C4-2B (cell line): ENCODE measurements at regions not wholly inside any gene's neighbourhood (a gene's known extent, or its start where the extent isn't known, plus 50 kb on each side); places are given as distances from the start of the nearest gene placed in this dataset.

Experiments
- H3K27ac ChIP-seq: fragments of 450-650 bp; 2 replicates; pipeline ENCODE4 v1.5.1; 2017
- ZFX ChIP-seq: fragments of 450-650 bp; IDR thresholded peaks from 2 replicates; pipeline ENCODE4 v1.6.1; 2017
- TF ChIP-seq, protein P1 (sequence below): fragments of 450-650 bp; conservative IDR thresholded peaks from 2 replicates; pipeline ENCODE4 v1.5.1; 2017; ENCODE audit warnings: mild to moderate bottlenecking

DNA sequence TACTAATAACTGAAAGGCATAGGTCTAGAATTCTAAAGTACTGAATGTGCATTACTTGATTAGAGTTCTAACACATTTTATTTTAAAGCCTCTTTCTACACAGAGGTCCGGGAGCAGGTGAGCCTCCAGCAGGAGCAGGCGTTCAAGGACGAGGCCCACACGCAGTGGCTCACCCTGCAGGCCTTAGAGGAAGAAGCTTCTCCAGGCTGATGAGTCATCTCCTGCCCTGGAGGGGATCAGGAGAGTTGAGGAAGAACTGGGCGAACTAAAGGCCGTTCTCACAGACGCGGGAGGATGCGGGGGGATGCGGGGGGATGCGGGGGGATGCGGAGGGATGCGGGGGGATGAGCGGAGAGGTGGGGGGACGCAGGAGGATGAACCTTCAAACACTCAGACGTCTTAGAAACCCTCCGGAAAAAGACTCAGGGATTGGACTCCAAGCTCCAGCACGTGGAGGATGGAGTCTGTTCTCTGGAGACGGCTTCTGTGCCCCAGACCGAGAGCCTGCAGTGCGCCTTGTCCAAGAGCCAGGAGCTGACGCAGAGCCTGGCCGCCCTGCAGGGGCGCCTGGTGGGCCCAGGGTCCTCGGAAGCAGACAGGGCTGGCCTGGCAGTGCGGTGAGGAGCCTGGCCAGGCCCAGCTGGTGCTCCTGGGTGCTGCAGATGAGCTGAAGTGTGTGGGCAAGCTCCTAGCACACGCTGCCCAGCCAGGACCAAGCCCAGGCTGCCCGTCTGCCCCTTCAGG lies 433.7 kb upstream of the TPK1 start:
- no peak overlapping the region for H3K27ac ChIP-seq
- TF ChIP-seq, protein P1, sequence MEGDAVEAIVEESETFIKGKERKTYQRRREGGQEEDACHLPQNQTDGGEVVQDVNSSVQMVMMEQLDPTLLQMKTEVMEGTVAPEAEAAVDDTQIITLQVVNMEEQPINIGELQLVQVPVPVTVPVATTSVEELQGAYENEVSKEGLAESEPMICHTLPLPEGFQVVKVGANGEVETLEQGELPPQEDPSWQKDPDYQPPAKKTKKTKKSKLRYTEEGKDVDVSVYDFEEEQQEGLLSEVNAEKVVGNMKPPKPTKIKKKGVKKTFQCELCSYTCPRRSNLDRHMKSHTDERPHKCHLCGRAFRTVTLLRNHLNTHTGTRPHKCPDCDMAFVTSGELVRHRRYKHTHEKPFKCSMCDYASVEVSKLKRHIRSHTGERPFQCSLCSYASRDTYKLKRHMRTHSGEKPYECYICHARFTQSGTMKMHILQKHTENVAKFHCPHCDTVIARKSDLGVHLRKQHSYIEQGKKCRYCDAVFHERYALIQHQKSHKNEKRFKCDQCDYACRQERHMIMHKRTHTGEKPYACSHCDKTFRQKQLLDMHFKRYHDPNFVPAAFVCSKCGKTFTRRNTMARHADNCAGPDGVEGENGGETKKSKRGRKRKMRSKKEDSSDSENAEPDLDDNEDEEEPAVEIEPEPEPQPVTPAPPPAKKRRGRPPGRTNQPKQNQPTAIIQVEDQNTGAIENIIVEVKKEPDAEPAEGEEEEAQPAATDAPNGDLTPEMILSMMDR = no peak
- no peak for TF ChIP-seq ZFX

- H3K27ac ChIP-seq = no peak overlapping the region
- TF ChIP-seq, protein P1 = no peak
- no peak for TF ChIP-seq ZFX
These were observed 429.3 kb upstream of the TPK1 start for GRCh38 chr7:145265180-145265579.

DNA sequence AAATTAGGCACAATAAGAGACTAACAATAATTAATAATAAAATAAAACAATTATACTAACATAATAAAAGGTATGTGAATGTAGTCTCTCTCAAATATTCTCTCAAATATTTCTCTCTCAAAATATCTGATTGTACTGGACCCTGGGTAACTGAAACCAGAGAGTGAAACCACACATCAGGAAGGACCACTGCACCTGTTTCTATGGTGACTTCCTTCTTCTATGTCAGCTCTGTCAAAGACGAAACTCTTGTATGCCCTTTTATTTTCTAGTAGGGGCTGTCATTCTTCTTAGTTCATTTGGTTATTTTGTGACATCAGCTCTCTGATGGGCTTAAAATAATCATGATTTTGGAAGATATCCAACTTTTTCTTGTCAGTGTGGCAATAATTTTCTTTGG lies 428.0 kb upstream of the TPK1 start:
- TF ChIP-seq ZFX = no peak
- TF ChIP-seq, protein P1 = no peak
- no peak overlapping the region for H3K27ac ChIP-seq

GRCh38 chr7:145252031-145252430 lies 416.2 kb upstream of the TPK1 start:
- no peak overlapping the region for H3K27ac ChIP-seq
- no peak for TF ChIP-seq ZFX
- TF ChIP-seq, protein P1 = no peak

- TF ChIP-seq ZFX = no peak
- TF ChIP-seq, protein P1 = no peak
- H3K27ac ChIP-seq = no peak overlapping the region
These were observed 388.9 kb upstream of the TPK1 start for GRCh38 chr7:145224775-145225174.

DNA sequence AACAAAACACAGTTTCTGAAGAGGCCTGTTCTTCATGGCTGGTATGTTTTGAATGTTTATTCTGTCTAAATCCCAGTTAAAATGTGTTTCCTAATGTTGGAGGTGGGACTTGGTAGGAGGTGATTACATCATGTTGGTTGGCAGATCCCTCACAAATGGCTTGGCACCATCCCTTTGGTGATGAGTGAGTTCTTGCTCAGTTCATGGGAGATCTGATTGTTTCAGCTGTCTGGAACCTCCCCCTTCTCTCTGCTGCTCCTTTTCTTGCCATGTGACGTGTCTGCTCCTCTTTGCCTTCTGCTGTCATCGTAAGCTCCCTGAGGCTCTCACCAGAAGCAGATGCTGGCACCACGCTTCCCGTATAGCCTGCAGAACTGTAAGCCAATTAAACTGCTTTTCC lies 383.6 kb upstream of the TPK1 start:
- TF ChIP-seq, protein P1 = no peak
- TF ChIP-seq ZFX = no peak
- no peak overlapping the region for H3K27ac ChIP-seq

DNA sequence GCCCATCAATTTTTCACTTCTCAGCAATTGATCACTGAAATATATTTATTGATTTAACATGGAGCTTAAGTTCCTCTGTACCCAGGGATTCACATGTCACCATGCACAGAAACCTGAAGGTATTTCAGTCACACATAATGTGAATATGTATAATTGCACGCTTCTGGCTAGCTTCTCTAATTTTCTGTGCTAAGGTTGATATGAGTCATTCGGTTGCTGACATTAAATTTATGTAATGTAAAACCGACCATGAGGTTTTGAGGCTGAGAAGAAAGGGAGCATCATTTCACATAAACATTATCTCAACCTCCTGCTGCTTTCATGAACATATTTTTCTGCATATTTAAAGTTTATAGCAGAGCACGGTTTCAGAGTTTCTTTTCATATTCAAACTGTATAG lies 381.0 kb upstream of the TPK1 start:
- H3K27ac ChIP-seq = no peak overlapping the region
- no peak for TF ChIP-seq ZFX
- TF ChIP-seq, protein P1 = no peak
